Calu3 (cell line): ENCODE measurements at regions not wholly inside any gene's neighbourhood (a gene's known extent, or its start where the extent isn't known, plus 50 kb on each side); places are given as distances from the start of the nearest gene placed in this dataset.

Experiments used
- BruUV-seq: library from RNA; stranded (reverse); fragments of 400-500 nt; replicated peaks from 2 replicates; lab custom pipeline; 2021; lab: Mats Ljungman, UMichigan
- CTCF ChIA-PET: fragments of 300-600 bp; sonication (Branson Sonifier 250); formaldehyde crosslinking; loops from one replicate; lab custom pipeline; 2022; ENCODE audit warnings: antibody characterized with exemption; lab: Charles Lee
- DNase-seq: peaks from one replicate; pipeline ENCODE4 v3.0.0; 2022
- H3K27ac Mint-ChIP-seq: one replicate; pipeline ENCODE4 v1.8.0; 2022; ENCODE audit warnings: mixed read lengths; ENCODE audit not compliant: unreplicated experiment
- H3K27me3 Mint-ChIP-seq: one replicate; pipeline ENCODE4 v1.8.0; 2022; ENCODE audit warnings: mixed read lengths; ENCODE audit not compliant: unreplicated experiment
- H3K36me3 Mint-ChIP-seq: one replicate; pipeline ENCODE4 v1.8.0; 2022; ENCODE audit warnings: mild to moderate bottlenecking, moderate library complexity, mixed read lengths; ENCODE audit not compliant: insufficient read depth, unreplicated experiment
- H3K4me1 Mint-ChIP-seq: one replicate; pipeline ENCODE4 v1.8.0; 2022; ENCODE audit warnings: mild to moderate bottlenecking, low read depth, mixed read lengths; ENCODE audit not compliant: unreplicated experiment
- H3K4me3 Mint-ChIP-seq: one replicate; pipeline ENCODE4 v1.8.0; 2022; ENCODE audit warnings: mild to moderate bottlenecking, low read depth, moderate library complexity, mixed read lengths; ENCODE audit not compliant: unreplicated experiment
- H3K9me3 Mint-ChIP-seq: one replicate; pipeline ENCODE4 v1.8.0; 2022; ENCODE audit warnings: low read depth, mixed read lengths; ENCODE audit not compliant: unreplicated experiment
- intact Hi-C: fragments of 100-400 bp; cut with micrococcal nuclease; formaldehyde crosslinking; loops from one replicate; pipeline ENCODE4 v1.10.0; 2022; ENCODE audit not compliant: unreplicated experiment
- TF ChIP-seq, protein P1 (sequence below): fragments of 200-600 bp; IDR thresholded peaks from one replicate; pipeline ENCODE4 v1.8.0; 2022; ENCODE audit warnings: antibody characterized with exemption; ENCODE audit not compliant: unreplicated experiment

DNA sequence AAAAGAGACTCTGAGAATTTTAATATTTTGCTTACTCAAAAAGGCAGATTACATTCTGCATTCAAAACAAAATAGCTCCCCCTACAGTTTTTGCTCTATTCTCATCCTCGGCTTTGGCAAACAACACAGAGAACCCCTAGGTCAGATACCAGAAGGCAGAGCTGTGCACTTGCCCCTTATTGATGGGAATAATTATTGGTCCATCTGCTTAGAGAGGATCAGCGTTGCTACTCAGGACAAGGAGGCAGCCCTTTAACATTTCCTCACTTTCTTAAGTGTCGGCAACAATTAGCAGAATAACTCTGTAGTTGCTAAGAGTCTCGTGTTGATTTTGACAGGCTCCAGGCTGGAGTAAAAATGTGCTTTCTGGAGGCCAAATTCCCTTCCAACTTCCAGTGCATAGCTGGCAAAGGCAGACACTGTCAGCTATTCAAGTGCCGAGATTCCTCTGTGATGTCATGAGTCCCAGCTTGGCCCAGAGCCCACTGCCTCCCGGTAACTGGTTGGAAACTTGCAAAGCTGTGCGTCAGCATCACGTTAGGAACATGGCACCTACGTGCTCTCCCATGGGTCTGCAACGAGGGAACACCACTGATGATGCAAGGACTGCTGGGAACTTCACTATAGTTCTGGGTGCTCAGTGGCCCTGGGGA is 482.7 kb upstream of the ADAMTS9 start:
- peak; percentile 50 for DNase-seq
- H3K4me1 Mint-ChIP-seq = peaks cover 31% of the 10 kb centered on the region
- peak overlapping the region; percentile 7 for H3K4me3 Mint-ChIP-seq
- CTCF ChIA-PET = interaction anchor here (0.8 to 2.2 kb wide), 2 partner anchors 24 to 413 kb away, joined by 3 to 8 read pairs; no protein-coding TSS in a partner anchor
- no peaks in the 10 kb centered on the region for H3K36me3 Mint-ChIP-seq
- intact Hi-C loops = loop anchor here (5.0 to 10.0 kb wide), 2 partner anchors 486 to 638 kb away; partner anchors contain the start of gene ADAMTS9
- no peaks in the 10 kb centered on the region for H3K9me3 Mint-ChIP-seq
- no peaks in the 10 kb centered on the region for H3K27me3 Mint-ChIP-seq
- no peak overlapping the region for H3K27ac Mint-ChIP-seq
- no TSS peak for BruUV-seq
- TF ChIP-seq, protein P1, sequence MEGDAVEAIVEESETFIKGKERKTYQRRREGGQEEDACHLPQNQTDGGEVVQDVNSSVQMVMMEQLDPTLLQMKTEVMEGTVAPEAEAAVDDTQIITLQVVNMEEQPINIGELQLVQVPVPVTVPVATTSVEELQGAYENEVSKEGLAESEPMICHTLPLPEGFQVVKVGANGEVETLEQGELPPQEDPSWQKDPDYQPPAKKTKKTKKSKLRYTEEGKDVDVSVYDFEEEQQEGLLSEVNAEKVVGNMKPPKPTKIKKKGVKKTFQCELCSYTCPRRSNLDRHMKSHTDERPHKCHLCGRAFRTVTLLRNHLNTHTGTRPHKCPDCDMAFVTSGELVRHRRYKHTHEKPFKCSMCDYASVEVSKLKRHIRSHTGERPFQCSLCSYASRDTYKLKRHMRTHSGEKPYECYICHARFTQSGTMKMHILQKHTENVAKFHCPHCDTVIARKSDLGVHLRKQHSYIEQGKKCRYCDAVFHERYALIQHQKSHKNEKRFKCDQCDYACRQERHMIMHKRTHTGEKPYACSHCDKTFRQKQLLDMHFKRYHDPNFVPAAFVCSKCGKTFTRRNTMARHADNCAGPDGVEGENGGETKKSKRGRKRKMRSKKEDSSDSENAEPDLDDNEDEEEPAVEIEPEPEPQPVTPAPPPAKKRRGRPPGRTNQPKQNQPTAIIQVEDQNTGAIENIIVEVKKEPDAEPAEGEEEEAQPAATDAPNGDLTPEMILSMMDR = no peak

DNA sequence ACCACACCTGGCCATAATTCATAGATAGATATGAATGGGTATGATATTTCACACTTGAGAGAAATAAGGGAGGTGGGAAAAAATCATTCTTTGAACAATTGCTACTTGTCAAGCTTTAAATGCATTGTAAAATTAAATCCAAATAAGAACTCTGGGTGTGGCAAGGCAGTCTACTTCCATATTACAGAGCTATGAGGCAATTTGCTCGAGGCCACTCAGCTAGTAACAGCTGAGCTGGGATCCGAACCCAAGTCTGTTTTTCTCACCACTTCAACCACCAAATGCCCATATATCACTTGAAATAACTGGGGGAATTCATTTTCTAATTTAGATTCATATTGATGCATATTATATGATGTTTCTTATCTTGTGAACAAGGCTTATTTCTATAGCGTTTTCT is 482.2 kb upstream of the ADAMTS9 start:
- TF ChIP-seq, protein P1 = no peak
- H3K36me3 Mint-ChIP-seq = no peaks in the 10 kb centered on the region
- peak overlapping the region; percentile 7 for H3K4me3 Mint-ChIP-seq
- H3K9me3 Mint-ChIP-seq = no peaks in the 10 kb centered on the region
- CTCF ChIA-PET = interaction anchor here (0.8 to 2.2 kb wide), 2 partner anchors 24 to 413 kb away, joined by 3 to 8 read pairs; no protein-coding TSS in a partner anchor
- intact Hi-C loops = loop anchor here (5.0 to 10.0 kb wide), 2 partner anchors 485 to 638 kb away; partner anchors contain the start of gene ADAMTS9
- H3K27me3 Mint-ChIP-seq = no peaks in the 10 kb centered on the region
- H3K4me1 Mint-ChIP-seq = peaks cover 31% of the 10 kb centered on the region
- no peak overlapping the region for H3K27ac Mint-ChIP-seq
- no peak for DNase-seq
- BruUV-seq = no TSS peak

DNA sequence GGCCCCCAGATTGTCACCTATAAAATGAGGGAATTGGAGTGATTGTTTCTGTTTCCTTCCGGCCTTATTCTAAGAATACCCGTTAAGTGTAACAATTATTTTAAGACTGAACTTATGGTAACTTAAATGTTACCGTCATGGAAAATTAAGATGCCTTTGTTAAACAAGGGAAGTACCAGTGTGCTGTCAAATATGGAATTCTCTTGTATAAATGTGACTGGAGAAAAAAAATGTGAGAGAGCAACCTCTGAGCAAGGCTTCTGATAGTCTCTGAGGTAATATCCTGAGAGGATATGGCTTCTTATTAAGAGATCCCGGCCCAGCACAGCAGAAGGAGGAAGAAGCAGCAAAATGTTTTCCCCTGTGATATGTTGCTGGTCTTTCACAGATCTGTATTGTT is 480.7 kb upstream of the ADAMTS9 start:
- no peak overlapping the region for H3K4me3 Mint-ChIP-seq
- no peaks in the 10 kb centered on the region for H3K27me3 Mint-ChIP-seq
- no peaks in the 10 kb centered on the region for H3K9me3 Mint-ChIP-seq
- DNase-seq = no peak
- TF ChIP-seq, protein P1 = no peak
- CTCF ChIA-PET = no interaction called here
- no peak overlapping the region for H3K27ac Mint-ChIP-seq
- H3K36me3 Mint-ChIP-seq = no peaks in the 10 kb centered on the region
- BruUV-seq = no TSS peak
- intact Hi-C loops = no loop called here
- H3K4me1 Mint-ChIP-seq = peaks cover 22% of the 10 kb centered on the region

DNA sequence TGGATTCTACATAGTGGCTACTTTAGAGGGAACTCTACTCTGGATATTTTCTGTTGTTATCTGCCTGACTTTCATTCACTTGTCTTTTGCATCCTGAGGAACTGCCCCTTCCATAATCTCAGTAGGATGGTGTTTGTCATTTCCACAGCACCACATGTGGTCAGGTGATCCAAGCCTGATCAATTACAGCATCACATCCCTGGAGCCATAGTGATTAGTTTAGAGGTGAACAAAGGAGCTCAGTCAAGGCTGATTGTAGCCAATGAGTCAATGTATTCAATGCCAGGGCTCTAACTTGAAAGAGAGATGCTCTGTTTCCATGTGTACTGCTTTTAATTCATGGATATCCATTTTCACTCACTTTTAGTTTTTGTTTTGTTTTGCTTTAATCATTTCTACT is 478.7 kb upstream of the ADAMTS9 start:
- Mint-ChIP-seq H3K4me1 (peaks cover 12% of the 10 kb centered on the region), H3K4me3 (no peak overlapping the region), H3K36me3 (no peaks in the 10 kb centered on the region), H3K27ac (no peak overlapping the region), H3K9me3 (no peaks in the 10 kb centered on the region), H3K27me3 (no peaks in the 10 kb centered on the region)
- BruUV-seq = no TSS peak
- intact Hi-C loops = no loop called here
- CTCF ChIA-PET = no interaction called here
- TF ChIP-seq, protein P1 = no peak
- no peak for DNase-seq
